Activated CD8-positive, alpha-beta memory T cell treated with anti-CD3 and anti-CD28 coated beads for 24 hours (primary cell): ENCODE measurements at regions not wholly inside any gene's neighbourhood (a gene's known extent, or its start where the extent isn't known, plus 50 kb on each side); places are given as distances from the start of the nearest gene placed in this dataset.

Source experiments
- DNase-seq: peaks from one replicate; pipeline ENCODE4 v3.0.0-alpha.2; 2020

DNA sequence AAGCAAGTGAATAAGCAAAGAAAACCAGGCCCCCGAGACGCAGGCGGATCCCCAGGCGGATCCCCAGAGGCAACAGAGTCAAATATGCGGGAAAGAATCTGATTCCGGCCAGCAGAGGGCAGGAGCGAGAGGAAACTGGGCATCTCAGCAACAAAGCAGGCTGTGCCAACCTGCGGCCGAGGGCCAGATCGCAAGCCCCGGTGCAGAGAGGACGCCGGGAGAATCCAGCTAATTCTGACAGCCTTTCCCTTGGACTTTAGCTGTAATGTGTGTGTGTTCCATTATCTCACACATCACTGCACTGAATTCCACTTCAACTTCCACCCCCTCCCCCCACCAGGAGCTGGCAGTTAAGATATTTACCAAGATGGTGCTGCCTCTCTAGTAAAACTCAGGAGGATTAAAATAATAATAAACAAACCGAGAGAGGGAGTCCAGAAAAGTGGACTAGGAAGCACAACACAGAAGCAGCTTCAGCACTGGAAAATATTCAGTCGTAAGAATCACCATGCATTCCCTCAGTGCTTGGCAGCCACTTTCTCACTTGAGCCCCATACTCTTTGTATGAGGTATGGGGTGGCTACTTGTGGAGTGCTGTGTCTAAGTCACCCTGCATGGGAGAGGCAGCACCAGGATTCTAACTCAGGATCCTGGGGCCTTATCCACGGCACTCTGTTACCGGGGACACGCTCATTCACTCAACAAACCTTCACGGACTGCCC lies 66.2 kb upstream of the SNX9 start:
- DNase-seq = peak; percentile 90

DNA sequence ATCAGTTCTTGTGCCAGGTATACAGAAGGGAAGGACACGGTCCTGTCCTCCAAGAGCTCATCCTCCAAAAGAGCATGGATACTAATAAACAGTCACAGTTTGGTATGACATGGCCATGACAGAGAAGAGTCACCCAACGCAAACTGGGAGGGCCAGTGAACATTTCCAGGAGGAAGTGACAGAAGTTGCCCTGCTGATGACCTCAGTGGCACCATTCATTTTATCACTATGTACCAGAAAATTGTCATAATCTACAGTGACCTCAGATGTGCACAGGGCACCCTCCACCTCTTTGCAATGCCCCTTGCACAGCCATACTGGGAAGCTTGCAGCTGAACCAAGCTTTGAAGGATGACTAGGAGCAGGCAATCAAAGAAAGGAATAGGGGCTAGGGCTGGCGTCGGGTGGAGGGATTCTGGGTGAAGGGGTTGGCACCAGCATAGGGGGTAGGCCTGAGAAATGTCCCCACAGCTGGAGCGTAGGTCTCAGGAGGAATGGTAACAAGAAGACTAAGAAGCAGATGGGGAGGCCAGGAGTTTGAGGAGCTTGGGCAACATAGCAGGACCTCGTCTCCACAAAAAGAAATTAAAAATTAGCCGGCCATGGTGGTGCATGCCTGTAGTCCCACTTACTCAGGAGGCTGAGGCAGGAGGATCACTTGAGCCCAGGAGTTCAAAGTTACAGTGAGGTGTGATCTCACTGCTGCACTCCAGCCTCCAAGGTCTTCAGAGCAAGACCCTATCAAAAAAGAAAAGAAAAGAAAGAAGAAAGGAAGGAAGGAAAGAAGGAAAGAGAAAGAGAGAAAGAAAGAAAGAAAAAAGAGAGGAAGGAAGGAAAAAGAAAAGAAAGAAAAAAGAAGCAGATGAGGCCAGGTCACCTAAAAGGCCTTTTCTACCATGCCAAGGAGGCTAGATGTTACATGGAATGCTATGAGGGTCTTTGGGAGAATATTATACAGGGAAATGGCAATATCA lies 65.3 kb upstream of the SNX9 start:
- no peak for DNase-seq

DNA sequence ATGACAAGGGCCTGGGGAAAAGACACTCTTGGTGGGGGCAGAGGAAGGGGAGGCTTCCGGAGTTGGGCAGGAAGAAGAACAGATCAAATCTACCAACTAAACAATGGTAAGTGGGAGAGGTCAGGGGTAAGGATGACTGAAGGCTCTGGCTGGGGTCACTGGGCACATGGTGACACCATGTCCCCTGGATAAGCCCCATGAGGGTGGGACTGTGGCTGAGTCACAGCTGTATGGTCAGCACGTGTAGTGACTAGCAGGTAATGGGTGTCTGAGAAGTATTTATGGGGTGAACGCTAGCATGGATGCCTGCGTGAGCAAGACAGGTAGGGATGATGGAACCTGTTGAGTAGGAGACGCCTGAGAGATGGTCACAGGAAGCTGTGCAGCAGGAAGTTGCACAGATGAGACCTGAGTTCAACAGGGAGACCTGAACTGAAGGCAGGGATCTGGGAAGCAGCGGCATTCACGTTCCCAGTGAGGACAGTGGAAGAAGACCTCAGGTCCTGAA lies 64.5 kb upstream of the SNX9 start:
- no peak for DNase-seq

DNA sequence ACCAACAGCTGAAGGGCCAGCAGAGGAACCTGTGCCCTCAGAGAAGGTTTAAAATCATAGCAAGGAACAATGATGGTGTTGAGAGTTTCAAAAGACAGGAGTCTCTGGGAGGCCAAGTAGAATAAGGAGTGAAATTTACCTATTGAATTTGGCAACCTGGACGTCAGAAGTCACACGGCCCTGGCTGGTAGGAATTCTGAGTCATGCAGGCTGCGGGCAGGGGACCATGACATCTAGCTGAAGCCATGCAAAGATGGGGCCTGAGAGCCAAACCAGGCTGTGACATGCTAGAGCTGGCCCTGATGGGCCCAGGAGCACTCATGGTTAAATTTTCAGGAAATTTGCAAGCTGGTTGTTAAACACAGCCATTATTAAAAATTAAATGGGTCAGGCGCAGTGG lies 64.0 kb upstream of the SNX9 start:
- no peak for DNase-seq

DNA sequence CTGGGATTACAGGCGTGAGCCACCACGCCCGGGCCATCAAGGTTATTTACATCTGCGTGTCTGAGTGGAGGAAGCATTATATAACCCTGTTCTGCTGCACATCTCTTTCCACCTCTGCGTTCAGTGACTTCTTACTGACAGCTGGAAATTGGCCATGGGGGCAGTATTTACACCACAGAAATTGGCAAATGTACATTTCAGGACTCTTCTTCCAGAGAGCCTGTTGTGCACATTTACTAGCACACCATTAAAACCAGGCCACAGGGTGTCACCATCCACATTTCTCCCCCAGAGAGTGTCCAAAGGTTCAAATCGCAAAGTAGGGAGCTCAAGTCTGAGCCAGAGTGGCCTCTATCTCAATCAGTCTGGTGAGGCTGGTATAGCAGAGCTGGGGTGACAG lies 62.9 kb upstream of the SNX9 start:
- DNase-seq = no peak

DNA sequence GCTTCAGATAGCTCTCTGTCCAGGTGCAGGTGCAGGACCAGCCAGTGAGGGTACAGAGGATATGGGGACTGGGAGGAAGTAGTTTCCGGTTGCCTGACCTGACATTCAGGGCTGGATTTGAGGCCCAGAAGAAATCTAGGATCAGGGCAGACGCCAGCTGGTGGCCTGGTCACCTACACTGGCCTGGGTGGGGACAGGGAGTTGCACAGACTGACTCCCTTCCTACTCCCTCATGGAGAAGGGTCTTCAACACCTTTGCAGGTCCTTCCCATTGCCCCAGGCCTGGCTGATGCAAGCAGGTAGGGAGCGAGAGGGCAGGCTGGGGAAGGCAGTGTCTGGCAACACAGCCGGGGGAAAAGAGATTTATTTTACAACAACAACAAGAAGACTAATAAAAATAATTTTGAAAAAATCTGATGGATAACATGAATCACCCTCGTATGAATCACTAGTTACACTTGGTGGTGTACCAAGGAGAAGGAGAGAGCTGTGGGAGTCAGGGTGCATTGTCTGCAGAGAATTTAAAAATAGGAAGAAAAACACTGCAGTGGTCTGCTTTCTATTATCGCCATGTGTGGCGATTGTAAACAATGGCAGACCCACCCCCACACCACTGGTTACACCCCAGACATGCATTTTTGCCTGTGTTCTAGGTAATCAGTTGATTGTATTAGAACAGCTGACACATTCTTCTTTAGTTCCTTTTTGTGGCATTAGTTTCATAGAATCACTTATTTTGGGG lies 62.3 kb upstream of the SNX9 start:
- peak; percentile 79 for DNase-seq

DNA sequence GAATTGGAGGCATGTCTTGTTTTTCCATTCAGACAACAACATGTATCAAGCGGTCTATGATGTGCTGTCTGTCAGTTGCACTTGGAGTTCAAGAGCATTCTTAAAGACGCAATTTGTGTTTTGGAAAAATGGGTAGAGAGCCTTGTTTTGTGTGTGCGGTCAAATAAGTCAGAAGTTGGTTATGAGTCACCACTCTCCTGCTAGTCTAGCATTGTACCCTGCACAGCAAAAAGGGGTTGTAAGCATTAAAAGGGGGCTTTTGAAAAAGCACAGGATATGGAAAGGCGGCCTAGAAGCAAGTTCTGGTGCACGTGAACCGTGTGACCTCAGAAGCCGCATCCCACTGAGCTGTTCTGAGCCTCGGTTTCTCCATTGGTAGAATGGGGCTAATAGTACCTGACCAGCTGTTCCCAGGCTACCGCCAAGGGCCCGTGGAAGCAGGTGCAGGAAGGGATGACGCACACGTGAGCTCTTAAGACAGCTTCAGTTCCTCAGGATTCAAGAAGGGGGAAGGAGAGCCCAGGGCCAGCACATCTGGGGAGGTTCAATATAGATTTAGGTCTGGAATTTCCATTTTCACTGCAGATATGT lies 61.6 kb upstream of the SNX9 start:
- DNase-seq = peak; percentile 79

DNA sequence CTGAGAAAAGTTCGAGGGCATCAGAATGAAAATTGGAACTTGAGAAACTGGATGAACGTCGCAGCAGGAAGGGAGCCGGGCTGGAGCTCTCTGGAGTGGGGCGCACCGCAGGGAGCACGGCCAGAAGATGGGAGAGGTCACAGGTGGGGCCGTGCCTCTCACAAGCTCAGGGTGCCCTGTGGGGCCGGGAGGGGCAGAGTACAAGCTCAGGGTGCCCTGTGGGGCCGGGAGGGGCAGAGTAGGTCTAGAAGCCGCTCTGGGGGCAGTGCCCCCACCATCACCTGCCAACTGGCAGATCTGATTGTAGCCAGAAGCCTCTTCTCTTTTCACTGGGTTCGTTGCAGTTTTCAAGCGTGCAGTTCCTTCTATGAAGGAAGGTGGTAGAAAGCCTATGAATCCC lies 61.1 kb upstream of the SNX9 start:
- DNase-seq = no peak

DNA sequence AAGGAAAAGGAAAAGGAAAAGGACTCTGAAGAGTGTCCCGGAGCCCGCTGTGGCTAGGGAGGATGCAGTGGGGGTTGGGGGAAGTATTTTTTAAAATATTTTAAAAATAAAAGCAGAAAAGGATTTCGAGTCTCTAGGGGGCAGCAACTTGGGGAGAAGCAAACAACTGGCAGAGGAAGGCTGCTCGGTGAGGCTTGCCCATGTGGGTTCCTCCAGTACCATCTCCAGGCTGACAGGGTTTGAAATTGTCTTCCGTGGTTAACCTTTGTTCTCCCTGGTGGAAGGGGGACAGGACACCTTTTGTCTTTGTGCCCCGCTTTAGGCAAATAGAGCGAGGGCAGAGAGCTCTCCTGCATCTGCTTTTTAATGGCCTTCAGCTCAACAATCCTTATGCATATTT lies 60.4 kb upstream of the SNX9 start:
- DNase-seq = no peak

DNA sequence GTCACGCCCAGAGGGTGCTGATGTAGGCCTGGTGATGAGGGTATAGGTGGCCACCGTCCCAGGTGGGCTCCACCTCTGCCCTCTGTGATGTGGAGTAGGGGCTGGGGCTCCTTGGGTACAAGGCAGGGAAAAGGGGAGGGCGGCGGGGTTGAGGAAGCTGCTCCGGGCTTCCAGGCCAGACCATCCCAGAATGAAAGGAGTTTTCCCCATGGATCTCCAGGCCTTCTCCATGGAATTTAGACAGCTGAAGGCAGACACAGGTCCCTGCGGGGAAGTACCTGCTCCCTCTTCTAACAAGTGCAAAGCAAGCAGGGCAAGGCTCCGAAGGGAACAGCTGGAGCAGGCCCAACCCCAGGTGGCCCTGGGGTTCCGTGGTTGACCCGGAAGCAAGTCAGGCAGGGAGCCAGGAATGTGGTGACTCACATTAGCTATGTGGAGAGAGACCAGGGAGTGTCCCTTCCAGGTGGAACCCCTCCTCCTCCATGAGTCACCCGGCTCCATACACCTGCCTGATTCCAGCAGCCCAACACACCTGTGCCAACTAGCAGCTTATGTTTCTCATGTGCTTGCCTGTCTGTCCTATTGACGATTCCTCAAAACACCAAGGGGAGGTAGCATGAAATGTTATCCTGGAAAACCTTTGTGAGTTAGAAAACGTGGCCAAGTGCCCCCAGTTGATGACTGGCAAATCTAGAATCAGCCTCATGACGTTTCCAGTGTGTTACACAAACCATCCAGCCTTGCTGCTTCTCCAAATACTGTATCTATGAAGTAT lies 59.7 kb upstream of the SNX9 start:
- no peak for DNase-seq

DNA sequence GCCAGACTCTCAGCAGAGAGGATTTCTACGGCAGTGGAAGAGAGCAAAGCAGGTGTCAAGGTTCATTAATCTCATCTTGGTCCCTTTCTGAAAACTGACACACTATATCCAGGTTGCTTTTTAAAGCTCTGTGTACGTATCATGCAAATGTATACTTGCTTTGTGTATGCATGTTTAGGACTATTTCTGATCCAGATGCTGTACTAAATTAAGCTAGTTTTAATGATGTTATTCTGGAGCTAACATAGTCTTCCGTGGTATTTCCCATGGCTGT lies 59.2 kb upstream of the SNX9 start:
- no peak for DNase-seq

DNA sequence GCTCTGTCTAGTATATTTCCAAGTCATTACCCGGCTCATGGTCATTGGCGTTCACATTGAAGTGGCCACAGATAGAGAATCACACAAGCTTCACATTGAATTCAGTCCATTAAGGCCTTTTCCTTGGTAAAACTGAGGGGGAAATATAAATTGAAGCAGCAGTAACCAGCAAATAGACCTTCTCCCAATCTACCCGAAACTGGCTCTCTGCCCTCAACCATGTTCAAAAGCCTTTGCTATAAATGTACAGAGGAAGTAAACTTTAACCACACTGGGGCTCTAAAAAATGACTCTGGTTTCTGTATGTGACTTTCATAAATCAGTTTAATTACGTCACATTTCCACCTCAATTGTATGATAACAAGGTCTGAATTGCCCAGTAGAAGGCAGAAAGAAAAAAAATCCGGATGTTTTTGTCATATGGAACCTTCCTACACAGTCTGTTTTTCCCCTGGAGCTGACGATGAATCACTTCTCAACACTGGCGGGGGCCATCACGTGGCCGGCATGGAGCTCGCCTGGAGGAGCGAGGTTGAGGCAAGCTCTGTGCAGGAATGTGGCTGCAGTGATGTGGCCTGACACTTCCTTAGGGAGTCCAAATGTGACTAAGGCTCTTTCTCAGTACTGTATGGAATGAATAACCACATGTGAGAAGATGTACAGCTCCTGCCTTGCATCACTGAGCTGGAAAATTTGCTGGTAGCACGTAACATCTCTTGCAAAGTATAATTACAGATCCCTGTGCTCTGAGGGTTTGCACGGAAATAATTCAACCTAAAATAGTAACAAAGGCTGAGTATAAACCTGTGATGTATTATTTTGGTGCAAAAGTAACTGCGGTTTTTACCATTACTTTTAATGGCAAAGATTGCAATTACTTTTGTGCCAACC lies 58.6 kb upstream of the SNX9 start:
- DNase-seq = peak; percentile 89

DNA sequence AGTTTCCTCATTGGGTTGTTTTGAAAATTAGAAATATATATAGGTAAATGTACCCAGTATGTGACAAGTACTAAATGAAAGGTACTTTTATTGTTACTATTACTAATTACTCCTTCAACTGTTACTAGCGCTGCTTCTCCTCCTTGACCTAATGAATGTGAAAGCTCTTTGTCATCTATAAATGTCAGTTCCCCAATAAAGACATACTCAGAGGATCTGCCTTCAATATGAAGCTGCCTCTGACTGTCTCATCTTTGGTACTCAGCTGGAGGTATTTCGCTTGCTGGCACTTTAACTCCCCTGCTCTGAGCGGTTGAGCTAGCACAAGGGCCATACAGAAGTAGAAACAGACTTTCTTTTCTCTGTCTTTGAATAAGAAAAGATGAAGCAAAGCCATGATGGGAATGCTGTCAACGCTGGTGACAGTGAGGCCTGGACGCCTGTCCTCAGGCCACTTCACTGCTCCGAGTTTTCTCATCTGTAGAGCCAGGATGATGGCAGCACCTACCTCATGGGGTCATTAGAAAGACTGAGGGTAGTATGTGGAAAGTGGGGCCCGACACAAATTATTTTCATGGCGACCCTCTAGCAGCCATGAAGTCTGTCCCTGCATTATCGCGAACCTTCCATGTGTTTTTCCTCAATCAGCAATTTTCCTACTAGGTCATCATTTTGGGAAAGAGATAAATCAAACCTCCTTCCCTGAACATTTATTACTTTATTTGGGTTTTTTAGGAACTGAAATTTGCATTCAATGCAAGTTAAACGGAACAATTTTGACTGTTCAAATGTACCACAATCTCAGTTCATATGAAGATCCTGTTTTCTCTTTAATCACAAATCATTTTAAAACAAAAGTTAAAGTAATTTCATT lies 55.9 kb upstream of the SNX9 start:
- DNase-seq = no peak

DNA sequence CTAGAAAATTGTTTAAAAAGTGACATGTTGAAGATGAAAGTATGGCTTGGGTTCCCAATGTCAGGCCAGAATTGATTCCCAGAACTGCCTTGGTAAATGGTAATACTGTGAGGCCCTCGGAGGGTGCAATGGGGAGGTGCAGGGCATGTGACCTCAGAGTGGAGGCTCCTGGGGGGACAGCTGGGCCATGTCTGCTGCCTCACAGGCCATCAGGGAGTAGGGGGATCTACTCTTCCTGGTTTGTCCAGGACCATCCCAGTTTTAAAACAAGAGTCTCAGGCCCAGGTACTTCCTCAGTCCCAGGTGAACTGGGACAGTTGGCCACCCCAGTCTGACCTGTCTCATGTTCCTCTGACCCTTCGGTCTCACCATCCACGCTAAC lies 55.3 kb upstream of the SNX9 start:
- no peak for DNase-seq

DNA sequence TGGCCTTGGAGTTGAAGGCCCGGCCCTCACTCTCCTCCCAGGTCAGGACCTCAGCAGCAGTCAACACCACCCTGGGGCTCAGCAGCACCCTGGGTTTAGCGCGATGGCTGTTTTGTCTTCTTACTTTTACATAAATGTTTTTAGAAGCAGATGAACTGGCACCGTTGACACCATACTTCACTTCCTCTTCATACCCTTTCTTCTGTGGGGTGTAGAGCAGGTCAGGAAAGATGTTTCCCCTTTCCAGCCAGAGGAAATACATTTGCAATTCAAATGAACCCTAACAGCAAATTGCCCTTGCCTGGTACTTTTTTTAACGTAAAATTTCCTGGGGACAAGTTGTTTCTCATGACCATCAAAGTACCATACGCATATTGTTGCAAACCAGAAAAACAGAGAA lies 54.7 kb upstream of the SNX9 start:
- DNase-seq = no peak

DNA sequence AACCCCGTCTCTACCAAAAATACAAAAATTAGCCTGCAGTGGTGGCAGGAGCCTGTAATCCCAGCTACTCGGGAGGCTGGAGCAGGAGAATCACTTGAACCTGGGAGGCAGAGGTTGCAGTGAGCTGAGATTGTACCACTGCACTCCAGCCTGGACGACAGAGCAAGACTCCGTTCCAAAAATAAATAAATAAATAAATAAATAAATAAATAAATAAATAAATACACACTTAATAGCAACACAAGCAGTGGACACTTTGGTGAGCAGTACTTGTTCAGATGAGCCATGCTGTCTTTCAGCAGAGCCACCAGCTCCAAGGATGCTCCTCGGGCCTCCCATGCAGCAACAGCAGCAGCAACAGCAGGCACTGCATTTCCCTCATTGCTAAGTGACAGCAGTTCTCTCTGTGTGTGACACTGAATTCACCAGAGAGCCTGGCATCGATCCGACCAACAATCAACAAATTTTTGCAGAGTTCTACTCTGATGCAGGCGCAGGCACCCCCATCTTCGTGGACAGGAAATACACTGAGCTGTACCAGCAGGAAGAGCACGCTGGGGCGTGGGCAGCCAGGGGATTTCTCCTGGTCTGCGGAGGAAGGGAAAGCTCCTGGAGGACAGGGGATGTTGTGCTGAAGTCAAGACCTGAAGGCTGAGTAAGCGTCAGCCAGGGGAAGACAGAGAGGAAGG lies 54.0 kb upstream of the SNX9 start:
- DNase-seq = no peak

DNA sequence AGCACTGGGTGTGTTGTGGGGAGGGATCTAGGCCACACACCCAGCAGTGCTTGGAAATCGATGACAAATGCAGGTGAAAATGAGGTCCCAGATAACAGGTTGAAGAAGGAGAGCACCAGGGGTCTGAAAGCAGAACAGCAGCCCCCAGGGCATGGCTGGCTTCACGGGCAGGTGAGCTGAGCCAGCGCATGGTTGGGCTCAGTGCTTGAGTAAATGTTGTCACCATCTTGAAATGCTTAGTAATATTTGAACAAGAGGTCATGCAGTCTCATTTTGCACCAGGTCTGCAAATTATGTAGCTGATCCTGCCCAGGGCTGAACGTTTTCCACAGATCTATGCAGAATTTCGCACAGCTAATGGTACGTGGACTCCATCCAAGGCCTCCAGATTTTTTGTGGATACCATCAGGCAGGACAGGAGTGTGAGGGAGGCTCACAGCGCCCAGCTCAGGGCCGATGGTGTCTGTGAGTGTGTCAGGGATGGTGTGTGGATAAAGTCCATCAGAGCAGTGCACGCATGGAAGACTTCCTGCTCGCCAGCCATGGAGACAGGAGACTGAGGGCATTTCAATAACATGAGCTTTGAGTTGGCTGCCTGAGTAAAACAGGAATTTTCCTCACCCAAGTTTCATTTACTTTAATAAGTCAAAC lies 53.1 kb upstream of the SNX9 start:
- DNase-seq = no peak

DNA sequence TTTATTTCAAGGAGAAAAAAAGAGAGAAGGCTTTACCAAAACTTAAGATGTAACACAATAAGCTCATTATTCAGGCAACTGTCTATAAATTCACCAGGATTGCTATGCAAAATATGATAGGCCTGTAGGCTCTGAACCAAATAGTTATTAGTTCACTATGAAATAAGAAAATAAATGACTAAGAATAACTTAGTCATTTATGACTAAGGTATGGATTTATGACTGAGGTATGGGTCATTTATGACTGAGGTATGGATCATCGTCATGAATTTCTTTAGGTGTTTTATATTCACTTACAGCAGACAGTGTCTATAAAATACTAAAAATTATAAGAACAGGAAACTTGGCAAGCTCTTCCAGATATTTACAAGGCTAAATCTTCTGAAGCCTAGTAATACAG lies 52.1 kb upstream of the SNX9 start:
- no peak for DNase-seq

DNA sequence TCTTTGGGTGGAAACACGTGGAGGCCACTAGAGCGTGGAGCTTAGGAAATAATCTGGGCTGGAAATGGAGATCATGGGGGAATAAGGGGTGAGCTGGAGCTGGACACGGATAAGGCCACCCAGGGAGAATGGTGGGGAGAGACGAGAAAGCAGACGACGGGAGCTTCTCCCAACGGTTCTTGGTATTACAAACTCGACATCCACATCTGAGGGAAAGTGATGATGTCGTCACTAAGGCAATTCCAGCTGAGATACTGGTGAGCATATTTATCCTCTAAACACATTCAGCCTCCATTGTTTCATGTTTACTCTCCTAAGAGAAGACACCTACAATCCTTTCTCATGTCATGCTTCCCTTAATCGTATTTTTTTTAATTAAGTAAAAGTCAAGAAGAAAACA lies 50.2 kb upstream of the SNX9 start:
- DNase-seq = no peak
